ENCODE measurements at regions not wholly inside any gene's neighbourhood (a gene's known extent, or its start where the extent isn't known, plus 50 kb on each side); places are given as distances from the start of the nearest gene placed in this dataset.

DNA sequence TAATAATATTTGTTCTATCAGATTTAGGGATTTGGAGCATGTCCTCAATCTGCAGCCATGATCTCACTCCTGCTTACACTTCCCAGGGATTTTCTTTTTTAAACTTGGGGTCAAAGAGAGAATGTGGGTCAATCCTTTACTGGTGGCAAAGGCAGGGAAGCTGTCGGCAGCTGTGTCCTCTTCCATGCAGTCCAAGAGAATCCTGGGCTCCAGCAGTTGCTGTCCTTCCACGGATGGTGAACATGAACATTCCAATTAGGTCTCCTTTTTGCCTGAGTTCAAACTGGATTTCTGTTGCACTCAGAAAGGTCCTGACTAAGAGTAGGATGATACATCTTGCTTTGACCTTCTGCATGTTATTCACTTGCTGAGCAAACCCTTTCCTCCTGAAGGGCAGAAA, 73.9 kb downstream of the ARL6IP4 start:
- Histone ChIP-seq H3K23ac (ENCODE audit: insufficient read length, low read depth, low read length) (no peak overlapping the region), H2BK15ac (ENCODE audit: low read depth, low read length) (no peak overlapping the region), H4K8ac (replicated peaks; ENCODE audit: insufficient read length, low read depth, low read length) (no peak overlapping the region), H3K9ac (ENCODE audit: extremely low read depth, insufficient read length, low read length) (no peak overlapping the region), H4K5ac (ENCODE audit: insufficient read length, low read depth, low read length) (no peak overlapping the region), H3T11ph (ENCODE audit: low read length) (no peak overlapping the region), H3K14ac (ENCODE audit: insufficient read depth, low read length) (no peak overlapping the region), H4K20me1 (ENCODE audit: control insufficient read depth, insufficient read depth, insufficient read length) (no peaks in the 10 kb centered on the region), H3K4me2 (ENCODE audit: insufficient read depth, insufficient read length, low read length) (no peak overlapping the region), H3K23me2 (ENCODE audit: insufficient read length, low read depth, low read length, poor library complexity, severe bottlenecking) (no peaks in the 10 kb centered on the region), H2AFZ (ENCODE audit: low read length) (no peak overlapping the region), H2BK20ac (ENCODE audit: low read depth, low read length, poor library complexity, severe bottlenecking) (no peak overlapping the region), H3K27ac (ENCODE audit: insufficient read length, low read depth, low read length) (no peak overlapping the region), H2BK120ac (ENCODE audit: low read depth, low read length, poor library complexity, severe bottlenecking) (no peak overlapping the region), H2BK12ac (ENCODE audit: insufficient read length, low read depth, low read length) (no peak overlapping the region), H3K18ac (ENCODE audit: insufficient read length, low read depth, low read length) (no peak overlapping the region), H3K56ac (ENCODE audit: insufficient read length, low read depth, low read length) (no peak overlapping the region), H3K27me3 (ENCODE audit: insufficient read depth, low read length) (no peaks in the 10 kb centered on the region), H3K4ac (ENCODE audit: low read depth, low read length) (no peak overlapping the region), H2AK5ac (ENCODE audit: insufficient read length, low read length) (no peak overlapping the region), H3K79me2 (ENCODE audit: insufficient read depth, low read length) (no peaks in the 10 kb centered on the region), H3K79me1 (ENCODE audit: insufficient read depth, low read depth, low read length, poor library complexity, severe bottlenecking) (no peaks in the 10 kb centered on the region), H2BK5ac (ENCODE audit: insufficient read length, low read length) (no peak overlapping the region), H3K9me3 (ENCODE audit: control insufficient read depth, low read depth, low read length) (no peaks in the 10 kb centered on the region), H4K91ac (ENCODE audit: insufficient read length, low read depth, low read length) (no peak overlapping the region), H3K4me1 (ENCODE audit: insufficient read depth, low read length) (no peaks in the 10 kb centered on the region)
- Mint-ChIP-seq H3K27ac (peak overlapping the region in 1 of 3 experiments; percentile 88; a peak in 1 of 7 replicates), H3K9me3 (no peaks in the 10 kb centered on the region; a peak in 1 of 5 replicates), H3K36me3 (ENCODE audit: insufficient read depth in 1 of 3, low read depth in 3 of 3) (no peaks in the 10 kb centered on the region; a peak in 1 of 7 replicates), H3K4me3 (no peak overlapping the region), H3K4me1 (peaks cover 2 to 6% of the 10 kb centered on the region in 2 experiments; a peak in 2 of 4 replicates), H3K27me3 (ENCODE audit: low read depth) (peaks cover 12% of the 10 kb centered on the region)
- WGBS (ENCODE audit: extremely low coverage, insufficient read length, low lambda C conversion rate), result no CpG with 5 or more reads among the region's 2 CpGs
- TF ChIP-seq, protein P1, sequence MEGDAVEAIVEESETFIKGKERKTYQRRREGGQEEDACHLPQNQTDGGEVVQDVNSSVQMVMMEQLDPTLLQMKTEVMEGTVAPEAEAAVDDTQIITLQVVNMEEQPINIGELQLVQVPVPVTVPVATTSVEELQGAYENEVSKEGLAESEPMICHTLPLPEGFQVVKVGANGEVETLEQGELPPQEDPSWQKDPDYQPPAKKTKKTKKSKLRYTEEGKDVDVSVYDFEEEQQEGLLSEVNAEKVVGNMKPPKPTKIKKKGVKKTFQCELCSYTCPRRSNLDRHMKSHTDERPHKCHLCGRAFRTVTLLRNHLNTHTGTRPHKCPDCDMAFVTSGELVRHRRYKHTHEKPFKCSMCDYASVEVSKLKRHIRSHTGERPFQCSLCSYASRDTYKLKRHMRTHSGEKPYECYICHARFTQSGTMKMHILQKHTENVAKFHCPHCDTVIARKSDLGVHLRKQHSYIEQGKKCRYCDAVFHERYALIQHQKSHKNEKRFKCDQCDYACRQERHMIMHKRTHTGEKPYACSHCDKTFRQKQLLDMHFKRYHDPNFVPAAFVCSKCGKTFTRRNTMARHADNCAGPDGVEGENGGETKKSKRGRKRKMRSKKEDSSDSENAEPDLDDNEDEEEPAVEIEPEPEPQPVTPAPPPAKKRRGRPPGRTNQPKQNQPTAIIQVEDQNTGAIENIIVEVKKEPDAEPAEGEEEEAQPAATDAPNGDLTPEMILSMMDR (conservative IDR thresholded peaks at IDR 0.05), result no peak
- no peak for DNase-seq
